ENCODE measurements at regions not wholly inside any gene's neighbourhood (a gene's known extent, or its start where the extent isn't known, plus 50 kb on each side); places are given as distances from the start of the nearest gene placed in this dataset.
A peak's percentile ranks its signal among the peaks of the same experiment; 100 is the strongest.

- no peak for DNase-seq
These were observed 173.1 kb downstream of the MFSD1 start for GRCh38 chr3:158974904-158975303.

- no peak for DNase-seq
These were observed 175.1 kb downstream of the MFSD1 start for GRCh38 chr3:158976966-158977365.

- DNase-seq, result no peak
These were observed 175.6 kb downstream of the MFSD1 start for GRCh38 chr3:158977497-158977896.

- DNase-seq, result no peak
These were observed 181.6 kb downstream of the MFSD1 start for GRCh38 chr3:158983216-158984099.

GRCh38 chr3:158991146-158991705 lies 189.4 kb downstream of the MFSD1 start:
- peak; percentile 75 to 80 for DNase-seq

- no peak for DNase-seq
These were observed 190.6 kb downstream of the MFSD1 start for GRCh38 chr3:158992463-158992862.

- no peak for DNase-seq
These were observed 192.5 kb downstream of the MFSD1 start for GRCh38 chr3:158994386-158994785.

- DNase-seq, result no peak
These were observed 199.9 kb downstream of the MFSD1 start for GRCh38 chr3:159001711-159002110.

- DNase-seq, result no peak
These were observed 203.3 kb downstream of the MFSD1 start for GRCh38 chr3:159005137-159005536.

GRCh38 chr3:159007331-159007730 lies 205.5 kb downstream of the MFSD1 start:
- no peak for DNase-seq

- no peak for DNase-seq
These were observed 206.5 kb downstream of the MFSD1 start for GRCh38 chr3:159008401-159008800.

- no peak for DNase-seq
These were observed 216.5 kb downstream of the MFSD1 start for GRCh38 chr3:159018341-159018740.

- DNase-seq, result no peak
These were observed 223.9 kb downstream of the MFSD1 start for GRCh38 chr3:159025733-159026132.

- DNase-seq, result no peak
These were observed 224.7 kb downstream of the MFSD1 start for GRCh38 chr3:159026510-159026909.

- no peak for DNase-seq
These were observed 226.9 kb downstream of the MFSD1 start for GRCh38 chr3:159028706-159029105.

GRCh38 chr3:159029306-159030026 lies 227.6 kb downstream of the MFSD1 start:
- DNase-seq, result no peak

- no peak for DNase-seq
These were observed 228.3 kb downstream of the MFSD1 start for GRCh38 chr3:159030138-159030670.

- no peak for DNase-seq
These were observed 229.2 kb downstream of the MFSD1 start for GRCh38 chr3:159030886-159031679.

- DNase-seq, result no peak
These were observed 230.5 kb downstream of the MFSD1 start for GRCh38 chr3:159032311-159032710.

- no peak for DNase-seq
These were observed 236.6 kb downstream of the MFSD1 start for GRCh38 chr3:159038405-159038804.

GRCh38 chr3:159039286-159039685 lies 237.4 kb downstream of the MFSD1 start:
- DNase-seq, result no peak

- peak; percentile 88 to 96 for DNase-seq
These were observed 243.5 kb downstream of the MFSD1 start for GRCh38 chr3:159045279-159045885.

Measured in SHP77 (cell line).